HepG2 (cell line): ENCODE measurements at regions not wholly inside any gene's neighbourhood (a gene's known extent, or its start where the extent isn't known, plus 50 kb on each side); places are given as distances from the start of the nearest gene placed in this dataset.
A peak's percentile ranks its signal among the peaks of the same experiment; 100 is the strongest.

ENCODE experiments used
- ATAC-seq: fragments of 200-7000 bp; cut with Tn5 transposase; 3 replicates; pipeline ENCODE4 v1.9.1; 2020; ENCODE audit warnings: mild to moderate bottlenecking, moderate library complexity
- BruUV-seq: library from RNA; stranded (reverse); fragments of 400-500 nt; replicated peaks from 2 replicates; lab custom pipeline; 2021; lab: Mats Ljungman, UMichigan
- CTCF ChIA-PET: fragments of 300-600 bp; formaldehyde crosslinking; extraction: SDS; loops from one replicate; lab custom pipeline; 2021; ENCODE audit warnings: low total read pairs, inconsistent platforms, low intra/inter-chr PET ratio; lab: Yijun Ruan, JAX
- POLR2A ChIA-PET: fragments of 350-600 bp; sonication (Branson Sonifier 250); formaldehyde crosslinking; loops from one replicate; lab custom pipeline; 2020; ENCODE audit warnings: antibody characterized with exemption, inconsistent platforms; lab: Yijun Ruan, JAX
- DNase-seq: peaks from one replicate; pipeline ENCODE4 v3.0.0-alpha.2; 2015; ENCODE audit warnings: low spot score
- FAIRE-seq: peaks from 3 replicates; lab custom pipeline; 2011; peaks lifted over from hg19 to GRCh38; lab: Jason Lieb, UNC
- H2AFZ ChIP-seq: one replicate; pipeline ENCODE4 v1.6.1; 2011; ENCODE audit warnings: low read length, inconsistent platforms
- H3K27ac ChIP-seq: fragments of 300-600 bp; 3 replicates; pipeline ENCODE4 v1.8.0; 2011; ENCODE audit warnings: mixed run types, mild to moderate bottlenecking, mixed read lengths, low read length, inconsistent platforms; ENCODE audit not compliant: insufficient read depth; ENCODE audit errors: extremely low read length
- H3K27me3 ChIP-seq, 2 experiments: fragments of 200-600 bp in 1 of 2; 2 replicates in 1 of 2; 3 replicates in 1 of 2; pipeline versions ENCODE4 v1.6.0 to v1.8.0; 2011; ENCODE audit warnings: low read length in 2 of 2, mild to moderate bottlenecking in 2 of 2, moderate library complexity in 2 of 2, inconsistent platforms in 1 of 2; ENCODE audit not compliant: insufficient read depth in 2 of 2, control insufficient read depth in 1 of 2
- H3K36me3 ChIP-seq, 2 experiments: fragments of 200-600 bp in 1 of 2; replicated peaks in 1 of 2; 2 replicates in 1 of 2; 3 replicates in 1 of 2; pipeline versions ENCODE4 v1.5.1 to v1.8.0; 2011; ENCODE audit warnings: low read length in 2 of 2, inconsistent platforms in 1 of 2; ENCODE audit not compliant: insufficient read depth in 2 of 2, control insufficient read depth in 1 of 2
- H3K4me1 ChIP-seq: 2 replicates; pipeline ENCODE4 v1.5.1; 2012; ENCODE audit warnings: low read length, inconsistent platforms; ENCODE audit not compliant: insufficient read depth
- H3K4me2 ChIP-seq: 2 replicates; pipeline ENCODE4 v1.6.0; 2011; ENCODE audit warnings: low read depth, low read length, inconsistent platforms
- H3K4me3 ChIP-seq, 3 experiments: fragments of 200-600 bp in 1 of 3; sonication (generic), shearing (Covaris generic) in 1 of 3; replicated peaks in 1 of 3; 2 replicates each; pipeline ENCODE4 v1.5.1; 2011 to 2016; ENCODE audit warnings: low read length in 3 of 3, inconsistent platforms in 2 of 3, low read depth in 2 of 3, mild to moderate bottlenecking in 2 of 3, control low read depth in 1 of 3, mixed read lengths in 1 of 3; ENCODE audit not compliant: insufficient read depth in 1 of 3
- H3K79me2 ChIP-seq: one replicate; pipeline ENCODE4 v1.6.1; 2011; ENCODE audit warnings: low read length, inconsistent platforms; ENCODE audit not compliant: insufficient read depth
- H3K9ac ChIP-seq: 2 replicates; pipeline ENCODE4 v1.6.0; 2011; ENCODE audit warnings: mild to moderate bottlenecking, low read depth, low read length, inconsistent platforms; ENCODE audit not compliant: insufficient read depth
- H3K9me3 ChIP-seq: 2 replicates; pipeline ENCODE4 v1.5.1; 2012; ENCODE audit warnings: mild to moderate bottlenecking, low read length
- H4K20me1 ChIP-seq: 2 replicates; pipeline ENCODE4 v1.6.0; 2011; ENCODE audit warnings: inconsistent platforms, mild to moderate bottlenecking, low read length, moderate library complexity; ENCODE audit not compliant: insufficient read depth
- ADNP ChIP-seq: sonication (generic); formaldehyde crosslinking; IDR thresholded peaks from 2 replicates; pipeline ENCODE4 v1.4.0; 2020; ENCODE audit warnings: missing genetic modification reagents
- AFF4 ChIP-seq: sonication (generic); formaldehyde crosslinking; IDR thresholded peaks from 2 replicates; pipeline ENCODE4 v1.4.0; 2020; ENCODE audit warnings: missing genetic modification reagents
- ARID2 ChIP-seq: sonication (generic); formaldehyde crosslinking; IDR thresholded peaks from 2 replicates; pipeline ENCODE4 v1.8.1; 2022; ENCODE audit warnings: mild to moderate bottlenecking, missing genetic modification reagents, borderline replicate concordance
- ETV5 ChIP-seq: IDR thresholded peaks from 2 replicates; pipeline ENCODE4 v1.6.1; 2018; ENCODE audit warnings: missing biosample characterization, missing genetic modification reagents, inconsistent platforms, borderline replicate concordance
- ZEB1 ChIP-seq: IDR thresholded peaks from 2 replicates; pipeline ENCODE4 v1.6.1; 2012; ENCODE audit warnings: mild to moderate bottlenecking, low read depth, inconsistent platforms; ENCODE audit not compliant: insufficient replicate concordance
- ZNF331 ChIP-seq: sonication (generic); formaldehyde crosslinking; IDR thresholded peaks from 2 replicates; pipeline ENCODE4 v1.4.0; 2020; ENCODE audit warnings: missing genetic modification reagents
- ZNF83 ChIP-seq: sonication (generic); formaldehyde crosslinking; IDR thresholded peaks from 2 replicates; pipeline ENCODE4 v1.4.0; 2020; ENCODE audit warnings: missing genetic modification reagents, mild to moderate bottlenecking, borderline replicate concordance
- in situ Hi-C: cut with HindIII; loops from 2 replicates; pipeline ENCODE4 v1.10.0; 2017; ENCODE audit warnings: low pct_unique_long_range_greater_than_20kb; ENCODE audit not compliant: extremely low pct_ligation_motif_present
- intact Hi-C: fragments of 100-400 bp; cut with micrococcal nuclease; formaldehyde crosslinking; loops from one replicate; pipeline ENCODE4 v1.10.0; 2022; ENCODE audit not compliant: unreplicated experiment

GRCh38 chr2:41441958-41442357, 605.9 kb upstream of the PKDCC start:
- in situ Hi-C loops, result no loop called here
- no peaks in the 10 kb centered on the region for H3K27me3 ChIP-seq
- no peaks in the 10 kb centered on the region for H3K36me3 ChIP-seq
- no peaks in the 10 kb centered on the region for H3K4me1 ChIP-seq
- no peak overlapping the region for H3K27ac ChIP-seq
- ATAC-seq (peak; percentile 73), FAIRE-seq (no peak), DNase-seq (no peak)
- ChIA-PET CTCF (no interaction called here), POLR2A (no interaction called here)
- no peak overlapping the region for H3K4me2 ChIP-seq
- H3K79me2 ChIP-seq, result no peaks in the 10 kb centered on the region
- H2AFZ ChIP-seq, result no peak overlapping the region
- no peak overlapping the region for H3K4me3 ChIP-seq
- intact Hi-C loops, result no loop called here
- BruUV-seq, result no TSS peak
- no peaks in the 10 kb centered on the region for H3K9me3 ChIP-seq
- TF ChIP-seq AFF4 (CRISPR knock-in tag), result no peak
- TF ChIP-seq ARID2, result no peak
- TF ChIP-seq ZNF83 (CRISPR knock-in tag), result no peak
- no peak for TF ChIP-seq ETV5
- TF ChIP-seq ADNP (CRISPR knock-in tag), result no peak
- TF ChIP-seq ZNF331, result no peak
- TF ChIP-seq ZEB1, result no peak
- H3K9ac ChIP-seq, result no peak overlapping the region
- no peaks in the 10 kb centered on the region for H4K20me1 ChIP-seq
